HG02623 (cell line): ENCODE measurements at regions not wholly inside any gene's neighbourhood (a gene's known extent, or its start where the extent isn't known, plus 50 kb on each side); places are given as distances from the start of the nearest gene placed in this dataset.
"Not testable (repeated sequence)": the region's sequence is repeated elsewhere in the genome, so short reads cannot be mapped to it uniquely, and the experiment has no call there.

Source experiments
- ATAC-seq: cut with Tn5 transposase; IDR thresholded peaks from one replicate; pipeline ENCODE4 v1.9.1; 2021; ENCODE audit warnings: moderate library complexity; ENCODE audit not compliant: unreplicated experiment

DNA sequence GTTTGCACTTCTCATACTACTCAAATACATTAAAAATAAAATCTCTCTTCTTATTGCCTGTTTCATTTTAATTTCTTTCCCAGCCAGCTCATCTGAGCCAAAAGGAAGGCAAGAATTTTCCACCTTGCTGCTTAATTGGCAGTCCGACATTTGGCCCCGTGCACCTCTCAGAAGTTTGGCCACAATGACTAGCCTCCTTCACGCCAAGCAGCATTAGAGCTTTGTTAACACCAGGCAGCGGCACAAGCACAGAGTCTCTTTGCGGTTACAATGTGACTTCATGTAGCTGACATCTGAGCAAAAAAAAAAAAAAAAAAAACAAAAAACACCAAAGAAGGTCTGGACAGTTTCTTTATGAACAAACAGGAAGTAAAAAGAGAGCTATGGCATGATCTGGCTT lies 248.9 kb downstream of the OSR1 start:
- no peak for ATAC-seq

- ATAC-seq, result no peak
These were observed 252.0 kb downstream of the OSR1 start for GRCh38 chr2:19106376-19106775.

GRCh38 chr2:19104503-19104902 lies 253.9 kb downstream of the OSR1 start:
- ATAC-seq, result no peak

DNA sequence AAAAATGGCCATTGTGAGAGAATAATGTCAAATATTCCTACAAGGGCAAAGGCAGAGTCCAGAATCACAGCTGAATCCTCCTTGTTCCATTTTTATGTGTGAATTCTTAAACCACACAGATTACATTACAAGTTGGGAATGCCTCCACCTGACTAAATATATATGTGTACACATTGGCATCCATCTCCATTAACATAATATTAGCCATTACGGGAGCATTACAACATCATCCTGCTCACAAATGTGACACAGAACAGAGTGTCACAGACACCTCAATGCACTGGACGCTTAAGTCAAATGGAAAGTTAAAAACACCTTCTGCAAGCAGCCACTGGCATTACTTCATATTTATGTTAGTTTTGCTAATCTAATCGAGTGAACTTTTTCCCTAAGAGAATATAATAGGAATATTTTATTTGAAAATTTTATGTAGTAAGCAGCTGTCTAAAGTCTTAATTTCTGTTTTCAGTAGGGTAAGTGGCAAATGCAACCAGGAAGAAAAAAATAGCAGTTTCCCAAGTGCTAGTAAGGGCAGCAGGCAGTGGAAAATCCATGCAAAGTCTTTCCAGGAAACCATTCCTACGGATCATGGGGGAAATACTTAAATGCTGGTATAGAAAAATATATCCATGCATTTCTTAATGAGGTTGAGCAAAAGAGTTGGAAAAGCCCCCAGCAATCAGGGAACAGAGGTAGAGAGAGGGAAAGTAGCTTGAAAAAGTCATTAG lies 255.6 kb downstream of the OSR1 start:
- ATAC-seq, result no peak

GRCh38 chr2:19101968-19102367 lies 256.5 kb downstream of the OSR1 start:
- no peak for ATAC-seq

DNA sequence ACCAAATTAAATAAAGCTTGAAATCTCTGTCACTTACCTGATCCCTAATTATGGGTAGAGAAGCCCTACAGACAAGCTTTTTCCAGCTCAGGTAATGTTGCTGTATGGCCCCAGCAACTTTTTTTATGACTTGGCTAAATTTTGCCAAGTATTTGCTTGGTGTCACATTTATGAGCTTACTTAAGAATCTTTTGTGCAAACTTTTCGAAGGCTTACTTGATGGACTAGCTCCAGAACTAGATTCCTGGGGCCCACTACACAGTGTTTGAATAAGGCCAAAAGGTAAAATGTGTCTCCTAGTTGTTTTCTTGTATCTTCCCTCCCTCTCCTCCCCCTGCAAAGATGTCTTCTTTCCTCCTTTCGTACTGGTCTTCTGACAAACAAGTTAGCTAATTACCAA lies 257.9 kb downstream of the OSR1 start:
- no peak for ATAC-seq

GRCh38 chr2:19099181-19099580 lies 259.2 kb downstream of the OSR1 start:
- ATAC-seq, result no peak

DNA sequence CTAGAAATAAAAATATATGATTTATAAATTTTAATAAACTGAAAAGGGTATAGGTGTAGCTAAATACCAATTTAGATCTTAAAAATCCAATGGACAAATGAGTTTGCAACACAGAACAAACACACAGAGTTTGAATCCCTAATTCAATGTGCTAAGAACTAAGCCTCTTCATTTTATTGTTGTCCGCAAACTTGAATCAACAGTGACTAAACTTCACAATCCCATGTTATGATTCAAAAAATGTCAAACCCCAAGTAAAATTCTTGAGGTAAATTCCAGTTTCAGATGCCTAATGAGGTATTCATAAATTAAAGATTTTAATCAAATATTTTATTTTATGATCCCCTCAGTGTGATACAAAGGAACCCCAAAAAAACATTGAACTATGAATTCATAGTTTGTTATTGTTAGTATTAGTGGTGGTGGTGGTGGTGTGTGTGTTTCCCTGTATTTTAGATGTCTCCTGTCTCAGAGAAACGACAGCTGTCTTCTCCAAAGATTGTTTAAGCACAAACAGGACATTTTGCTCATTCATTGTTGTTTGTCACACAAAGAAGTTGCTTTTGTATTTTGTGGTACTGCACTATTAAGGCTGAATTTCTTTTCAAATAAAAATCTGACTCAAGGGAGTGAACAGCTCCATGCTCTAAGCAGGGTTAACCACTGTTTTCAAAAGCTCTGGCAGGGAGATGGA lies 259.8 kb downstream of the OSR1 start:
- no peak for ATAC-seq

DNA sequence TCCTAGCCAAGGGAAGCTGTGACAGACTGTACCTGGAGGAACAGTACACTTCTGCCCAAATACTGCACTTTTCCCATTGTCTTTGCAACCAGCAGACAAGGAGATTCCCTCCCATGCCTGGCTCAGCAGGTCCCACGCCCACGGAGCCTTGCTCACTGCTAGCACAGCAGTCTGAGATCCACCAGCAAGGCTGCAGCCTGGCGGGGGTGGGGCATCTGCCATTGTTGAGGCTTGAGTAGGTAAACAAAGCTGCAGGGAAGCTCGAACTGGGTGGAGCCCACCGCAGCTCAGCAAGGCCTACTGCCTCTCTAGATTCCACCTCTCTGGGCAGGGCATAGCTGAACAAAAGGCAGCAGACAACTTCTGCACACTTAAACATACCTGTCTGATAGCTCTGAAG lies 268.9 kb downstream of the OSR1 start:
- ATAC-seq, result not testable (repeated sequence)

DNA sequence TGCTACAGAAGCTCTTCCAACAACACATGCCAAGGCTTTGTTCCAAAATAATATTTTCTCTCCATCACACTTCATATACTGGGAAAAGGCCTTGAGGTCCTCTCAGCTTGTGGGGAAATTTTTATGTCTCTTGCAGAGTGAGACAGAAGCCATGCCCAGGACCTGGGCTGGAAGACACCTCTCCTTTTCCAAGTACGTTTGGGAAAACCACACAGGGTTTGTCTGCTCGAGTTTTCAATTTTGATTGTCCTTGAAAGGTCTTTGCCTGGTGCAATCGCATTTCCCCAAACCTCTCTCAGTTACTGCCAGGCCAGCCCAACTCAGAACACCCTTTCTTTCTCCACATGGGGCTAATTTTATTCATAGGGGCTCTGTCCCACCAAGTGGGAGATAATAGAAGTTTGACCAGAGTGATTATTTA lies 272.2 kb downstream of the OSR1 start:
- no peak for ATAC-seq

GRCh38 chr2:19078709-19079108 lies 279.7 kb downstream of the OSR1 start:
- no peak for ATAC-seq

- ATAC-seq, result no peak
These were observed 284.9 kb downstream of the OSR1 start for GRCh38 chr2:19073522-19073921.

DNA sequence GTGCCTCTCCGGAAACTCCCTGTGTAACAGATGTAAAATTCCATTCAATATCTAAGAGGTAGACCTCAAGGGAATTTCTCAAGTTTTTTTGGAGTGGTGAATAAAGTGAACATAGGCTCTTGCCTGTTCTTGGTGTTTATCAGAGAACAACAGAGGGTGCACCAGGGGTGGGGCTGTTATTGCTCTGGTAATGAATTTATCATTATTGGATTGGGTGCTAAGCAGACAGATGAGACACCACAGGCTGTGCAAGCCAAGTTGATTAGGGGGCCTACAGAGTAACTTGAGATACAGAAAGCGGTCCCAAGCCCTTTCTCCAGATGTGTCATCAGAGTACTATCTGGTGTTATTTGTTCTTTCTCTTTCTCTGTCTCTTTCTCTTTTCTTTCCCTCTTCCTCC lies 286.3 kb downstream of the OSR1 start:
- no peak for ATAC-seq

GRCh38 chr2:19070886-19071285 lies 287.5 kb downstream of the OSR1 start:
- no peak for ATAC-seq

DNA sequence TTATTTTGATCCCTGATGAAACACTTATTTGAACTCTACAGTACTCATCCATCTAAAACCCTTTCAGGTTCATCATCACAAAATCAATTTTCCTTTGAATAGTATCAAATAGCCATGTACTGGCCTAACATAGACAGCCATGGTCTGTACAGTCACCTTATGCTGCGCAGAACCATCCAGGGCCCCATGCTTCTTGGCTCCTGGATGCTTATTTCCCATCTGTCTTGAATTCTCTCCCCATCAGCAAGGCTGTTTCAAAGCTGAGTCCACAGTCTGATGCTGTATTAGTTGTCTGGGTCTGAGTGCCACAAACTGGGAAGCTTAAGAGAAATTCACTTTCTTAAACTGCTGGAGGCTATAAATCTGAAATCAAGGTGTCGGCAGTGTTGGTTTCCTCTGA lies 290.2 kb downstream of the OSR1 start:
- ATAC-seq, result no peak

DNA sequence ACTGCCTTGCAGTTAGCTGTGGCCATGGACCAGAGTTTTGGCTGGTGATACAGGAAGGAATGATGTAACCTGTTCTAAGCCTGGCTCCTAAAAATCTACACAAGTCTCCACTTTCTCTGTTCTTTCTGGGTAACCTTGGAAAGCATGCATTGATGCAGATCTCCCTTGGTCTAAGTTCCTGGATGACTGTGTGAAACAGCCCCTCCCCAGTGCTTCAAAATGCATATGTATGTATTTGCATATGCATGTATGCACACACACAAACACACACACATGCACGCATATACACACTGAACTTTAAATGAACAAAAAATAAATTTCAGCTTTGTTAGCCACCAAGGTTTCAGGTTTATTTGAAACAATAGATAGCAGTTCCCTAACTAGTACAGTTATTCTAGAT lies 296.1 kb downstream of the OSR1 start:
- no peak for ATAC-seq

- ATAC-seq, result no peak
These were observed 299.3 kb downstream of the OSR1 start for GRCh38 chr2:19059076-19059475.

GRCh38 chr2:19051203-19051831 lies 307.1 kb downstream of the OSR1 start:
- ATAC-seq, result no peak

DNA sequence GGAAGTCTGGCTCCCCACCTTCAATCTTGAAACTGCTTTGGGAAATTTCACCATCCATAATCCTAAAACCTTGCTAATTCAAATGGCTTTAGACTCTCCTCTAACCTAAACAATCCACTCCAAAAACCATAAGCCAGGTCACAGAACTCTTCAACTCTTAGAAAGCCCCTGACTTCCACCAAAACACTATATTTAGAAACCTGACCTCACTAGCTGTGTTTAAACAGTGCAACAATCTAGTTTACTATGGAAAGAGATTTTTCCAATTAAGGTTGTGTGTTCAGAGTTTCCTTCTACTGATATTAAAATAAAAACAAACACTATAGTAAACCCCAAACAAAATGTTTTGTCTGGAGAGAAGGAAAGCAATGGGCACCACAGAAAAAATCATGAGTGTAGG lies 308.1 kb downstream of the OSR1 start:
- ATAC-seq, result no peak

GRCh38 chr2:19048593-19049266 lies 309.7 kb downstream of the OSR1 start:
- no peak for ATAC-seq

GRCh38 chr2:19046986-19047780 lies 311.2 kb downstream of the OSR1 start:
- peak; percentile 75 for ATAC-seq
